ENCODE measurements at regions not wholly inside any gene's neighbourhood (a gene's known extent, or its start where the extent isn't known, plus 50 kb on each side); places are given as distances from the start of the nearest gene placed in this dataset.

GRCh38 chr4:53676402-53676871 is 85.2 kb upstream of the LNX1 start:
- Histone ChIP-seq H3K27me3 (ENCODE audit: control insufficient read depth in 1 of 2, insufficient read depth in 2 of 2, low read length in 2 of 2) (no peaks in the 10 kb centered on the region), H3K4me2 (ENCODE audit: low read depth, low read length) (no peak overlapping the region), H2AFZ (ENCODE audit: low read length) (no peak overlapping the region), H3K79me2 (ENCODE audit: insufficient read depth, low read length) (no peaks in the 10 kb centered on the region), H3K9ac (ENCODE audit: insufficient read depth, low read depth, low read length) (no peak overlapping the region), H3K4me3 (replicated peaks in 1 of 3; ENCODE audit: insufficient read depth in 1 of 3, low read depth in 2 of 3, low read length in 3 of 3) (no peak overlapping the region), H3K9me3 (ENCODE audit: low read length) (no peaks in the 10 kb centered on the region), H3K36me3 (replicated peaks in 1 of 2; ENCODE audit: control insufficient read depth in 1 of 2, insufficient read depth in 2 of 2, low read length in 2 of 2) (no peaks in the 10 kb centered on the region), H3K27ac (ENCODE audit: extremely low read length, insufficient read depth, low read length) (no peak overlapping the region), H3K4me1 (ENCODE audit: insufficient read depth, low read length) (no peaks in the 10 kb centered on the region), H4K20me1 (ENCODE audit: insufficient read depth, low read length) (no peaks in the 10 kb centered on the region)
- 62% methylated on average over 1 of the region's 1 CpG for WGBS (ENCODE audit: low lambda C conversion rate)
- ATAC-seq, result no peak
- POLR2A ChIA-PET, result no interaction called here
- no peak for FAIRE-seq
- intact Hi-C loops (cut with micrococcal nuclease; ENCODE audit: unreplicated experiment) (no loop called here), in situ Hi-C loops (cut with HindIII; ENCODE audit: extremely low pct_ligation_motif_present, low pct_unique_long_range_greater_than_20kb) (no loop called here)
- CTCF ChIA-PET (ENCODE audit: low intra/inter-chr PET ratio, low total read pairs), result no interaction called here
- DNase-seq (ENCODE audit: low spot score), result no peak
- TF ChIP-seq REST (IDR thresholded peaks at IDR 0.05; ENCODE audit: borderline replicate concordance in 1 of 2, low read depth in 1 of 2, low read length in 2 of 2), result no peak
- no TSS peak for BruUV-seq (replicated peaks)

- Histone ChIP-seq H3K36me3 (replicated peaks in 1 of 2; ENCODE audit: control insufficient read depth in 1 of 2, insufficient read depth in 2 of 2, low read length in 2 of 2) (no peaks in the 10 kb centered on the region), H4K20me1 (ENCODE audit: insufficient read depth, low read length) (no peaks in the 10 kb centered on the region), H3K4me1 (ENCODE audit: insufficient read depth, low read length) (no peaks in the 10 kb centered on the region), H3K4me2 (ENCODE audit: low read depth, low read length) (no peak overlapping the region), H2AFZ (ENCODE audit: low read length) (no peak overlapping the region), H3K79me2 (ENCODE audit: insufficient read depth, low read length) (no peaks in the 10 kb centered on the region), H3K9me3 (ENCODE audit: low read length) (no peaks in the 10 kb centered on the region), H3K9ac (ENCODE audit: insufficient read depth, low read depth, low read length) (no peak overlapping the region), H3K4me3 (replicated peaks in 1 of 3; ENCODE audit: insufficient read depth in 1 of 3, low read depth in 2 of 3, low read length in 3 of 3) (no peak overlapping the region), H3K27ac (ENCODE audit: extremely low read length, insufficient read depth, low read length) (no peak overlapping the region), H3K27me3 (ENCODE audit: control insufficient read depth in 1 of 2, insufficient read depth in 2 of 2, low read length in 2 of 2) (no peaks in the 10 kb centered on the region)
- POLR2A ChIA-PET, result no interaction called here
- TF ChIP-seq MYC (CRISPR knock-in tag; IDR thresholded peaks at IDR 0.05; ENCODE audit: borderline replicate concordance) (no peak), BORCS8-MEF2B (CRISPR knock-in tag; IDR thresholded peaks at IDR 0.05) (no peak), FOXK1 (CRISPR knock-in tag; IDR thresholded peaks at IDR 0.05; ENCODE audit: borderline replicate concordance, low read depth) (no peak), ATAD3A (CRISPR knock-in tag; IDR thresholded peaks at IDR 0.05) (no peak), ZNF777 (CRISPR knock-in tag; IDR thresholded peaks at IDR 0.05) (no peak), POLR2AphosphoS2 (IDR thresholded peaks at IDR 0.05; ENCODE audit: low read depth, low read length) (no peak), ADNP (CRISPR knock-in tag; IDR thresholded peaks at IDR 0.05) (no peak), CERS6 (CRISPR knock-in tag; IDR thresholded peaks at IDR 0.05) (no peak)
- ATAC-seq (no peak), FAIRE-seq (no peak), DNase-seq (ENCODE audit: low spot score) (no peak)
- 9% methylated on average over 5 of the region's 5 CpGs for WGBS (ENCODE audit: low lambda C conversion rate)
- in situ Hi-C loops (cut with HindIII; ENCODE audit: extremely low pct_ligation_motif_present, low pct_unique_long_range_greater_than_20kb), result no loop called here
- CTCF ChIA-PET (ENCODE audit: low intra/inter-chr PET ratio, low total read pairs), result no interaction called here
- no TSS peak for BruUV-seq (replicated peaks)
- intact Hi-C loops (cut with micrococcal nuclease; ENCODE audit: unreplicated experiment), result no loop called here
These were observed 83.6 kb upstream of the LNX1 start for GRCh38 chr4:53674903-53675302.
